GM12875 (cell line): ENCODE measurements at regions not wholly inside any gene's neighbourhood (a gene's known extent, or its start where the extent isn't known, plus 50 kb on each side); places are given as distances from the start of the nearest gene placed in this dataset.

Source experiments
- H3K4me3 ChIP-seq: one replicate; pipeline ENCODE4 v1.5.1; 2011; ENCODE audit warnings: low read depth, low read length, control low read depth
- TF ChIP-seq, protein P1 (sequence below): IDR thresholded peaks from 2 replicates; pipeline ENCODE4 v1.5.1; 2011; ENCODE audit warnings: low read depth, mild to moderate bottlenecking, control low read depth, inconsistent platforms, low read length, moderate library complexity, borderline replicate concordance; ENCODE audit not compliant: insufficient read depth

DNA sequence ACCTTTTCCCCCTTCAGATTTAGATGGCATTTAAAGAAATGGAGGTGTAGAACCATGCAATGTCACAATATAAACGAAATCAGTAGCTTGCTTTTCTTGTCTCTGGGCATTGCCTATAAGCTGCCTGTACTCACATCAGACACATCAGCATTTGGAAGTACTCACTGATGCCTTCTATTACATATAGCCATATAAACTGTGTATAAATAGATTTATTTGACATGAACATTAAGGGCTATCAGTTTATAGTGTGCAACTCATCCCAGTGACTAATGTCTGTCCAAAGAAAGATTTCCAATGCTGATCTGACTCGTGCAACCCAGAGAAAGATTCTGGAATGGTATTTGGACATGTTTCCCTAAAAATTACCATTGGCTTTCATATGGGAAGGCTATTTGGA is 417.9 kb upstream of the MAF start:
- TF ChIP-seq, protein P1, sequence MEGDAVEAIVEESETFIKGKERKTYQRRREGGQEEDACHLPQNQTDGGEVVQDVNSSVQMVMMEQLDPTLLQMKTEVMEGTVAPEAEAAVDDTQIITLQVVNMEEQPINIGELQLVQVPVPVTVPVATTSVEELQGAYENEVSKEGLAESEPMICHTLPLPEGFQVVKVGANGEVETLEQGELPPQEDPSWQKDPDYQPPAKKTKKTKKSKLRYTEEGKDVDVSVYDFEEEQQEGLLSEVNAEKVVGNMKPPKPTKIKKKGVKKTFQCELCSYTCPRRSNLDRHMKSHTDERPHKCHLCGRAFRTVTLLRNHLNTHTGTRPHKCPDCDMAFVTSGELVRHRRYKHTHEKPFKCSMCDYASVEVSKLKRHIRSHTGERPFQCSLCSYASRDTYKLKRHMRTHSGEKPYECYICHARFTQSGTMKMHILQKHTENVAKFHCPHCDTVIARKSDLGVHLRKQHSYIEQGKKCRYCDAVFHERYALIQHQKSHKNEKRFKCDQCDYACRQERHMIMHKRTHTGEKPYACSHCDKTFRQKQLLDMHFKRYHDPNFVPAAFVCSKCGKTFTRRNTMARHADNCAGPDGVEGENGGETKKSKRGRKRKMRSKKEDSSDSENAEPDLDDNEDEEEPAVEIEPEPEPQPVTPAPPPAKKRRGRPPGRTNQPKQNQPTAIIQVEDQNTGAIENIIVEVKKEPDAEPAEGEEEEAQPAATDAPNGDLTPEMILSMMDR, result no peak

GRCh38 chr16:80016731-80017326 is 416.3 kb upstream of the MAF start:
- H3K4me3 ChIP-seq, result no peak overlapping the region
- TF ChIP-seq, protein P1, result no peak

More for the DNA sequence above, 417.9 kb upstream of the MAF start:
- H3K4me3 ChIP-seq, result no peak overlapping the region

DNA sequence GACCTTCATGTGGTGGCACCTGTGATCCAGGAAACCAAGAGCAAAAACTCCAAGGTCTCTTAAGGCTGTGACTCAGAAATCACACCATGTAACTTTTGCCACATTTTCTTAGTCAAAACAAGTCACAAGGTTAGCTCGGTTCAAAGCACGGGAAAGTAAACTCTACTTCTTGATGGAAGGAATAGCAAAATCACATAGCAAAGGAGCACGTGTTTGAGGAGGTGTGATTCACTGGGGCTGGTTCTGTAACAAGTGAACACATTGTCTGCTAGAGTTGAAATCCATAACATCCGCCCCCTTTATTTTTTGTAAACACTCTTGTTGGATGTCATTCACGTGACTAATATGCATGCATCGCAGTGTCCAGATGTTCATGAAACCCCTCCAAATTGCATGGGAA is 415.0 kb upstream of the MAF start:
- TF ChIP-seq, protein P1, result no peak

GRCh38 chr16:80014241-80014939 is 413.9 kb upstream of the MAF start:
- TF ChIP-seq, protein P1, result no peak

More for the DNA sequence above, 415.0 kb upstream of the MAF start:
- no peak overlapping the region for H3K4me3 ChIP-seq

DNA sequence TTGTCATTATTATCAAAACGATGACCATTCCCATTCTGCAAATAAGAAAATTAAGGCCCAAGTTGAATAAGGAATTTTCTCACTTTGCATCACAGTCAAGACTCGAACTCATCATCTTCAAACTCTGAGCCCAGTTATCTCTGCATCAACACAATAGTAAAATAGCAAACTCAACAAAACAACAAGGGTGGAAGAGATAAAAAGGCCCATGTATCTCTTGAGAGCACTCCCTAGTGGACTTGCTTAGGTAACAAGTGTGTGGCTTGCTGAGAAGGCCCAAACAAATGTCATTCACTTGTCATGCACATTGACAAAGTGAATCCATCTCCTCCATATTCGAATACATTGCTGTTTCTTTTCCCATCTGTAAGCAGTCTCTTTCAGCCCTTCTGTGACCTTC is 412.0 kb upstream of the MAF start:
- no peak overlapping the region for H3K4me3 ChIP-seq
- TF ChIP-seq, protein P1, result no peak

More at GRCh38 chr16:80014241-80014939, 413.9 kb upstream of the MAF start:
- H3K4me3 ChIP-seq, result no peak overlapping the region

- TF ChIP-seq, protein P1, result no peak
- H3K4me3 ChIP-seq, result no peak overlapping the region
Measured at GRCh38 chr16:80009971-80010659, 409.6 kb upstream of the MAF start.

DNA sequence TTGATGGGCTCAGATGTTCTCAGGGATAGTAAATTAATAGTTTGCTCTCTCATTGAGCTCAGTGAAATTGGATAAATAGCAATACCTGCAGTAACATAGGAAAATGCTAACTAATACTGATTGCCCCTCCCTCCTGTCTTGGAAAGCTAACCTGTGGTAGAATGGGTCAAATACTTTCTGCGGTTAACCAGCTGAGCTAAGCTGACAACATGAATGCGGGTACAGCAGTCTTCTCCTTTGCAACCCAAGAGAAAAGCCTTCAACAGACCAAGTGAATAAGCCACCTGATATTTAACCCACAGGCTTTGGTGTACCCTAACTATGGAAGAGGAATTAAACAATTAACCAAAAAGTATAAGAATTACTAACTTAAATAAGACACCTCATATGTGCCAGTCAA is 408.3 kb upstream of the MAF start:
- TF ChIP-seq, protein P1, result no peak
- no peak overlapping the region for H3K4me3 ChIP-seq
